Effector memory CD4-positive, alpha-beta T cell (primary cell): ENCODE measurements at regions not wholly inside any gene's neighbourhood (a gene's known extent, or its start where the extent isn't known, plus 50 kb on each side); places are given as distances from the start of the nearest gene placed in this dataset.

Experiments
- DNase-seq, 3 donors: peaks; one replicate each; pipeline ENCODE4 v3.0.0-alpha.2; 2020
- H3K27ac ChIP-seq: 2 replicates; pipeline ENCODE4 v1.7.0; 2013; ENCODE audit warnings: mild to moderate bottlenecking, low read length, moderate library complexity; ENCODE audit not compliant: insufficient read depth, poor library complexity, severe bottlenecking
- H3K27me3 ChIP-seq: replicated peaks from 2 replicates; pipeline ENCODE4 v1.7.0; 2013; ENCODE audit warnings: mild to moderate bottlenecking, low read length; ENCODE audit not compliant: insufficient read depth, control insufficient read depth, poor library complexity, severe bottlenecking
- H3K36me3 ChIP-seq: 2 replicates; pipeline ENCODE4 v1.7.0; 2013; ENCODE audit warnings: mild to moderate bottlenecking, low read length, moderate library complexity; ENCODE audit not compliant: control insufficient read depth, insufficient read depth
- H3K4me1 ChIP-seq: 2 replicates; pipeline ENCODE4 v1.7.0; 2013; ENCODE audit warnings: low read length, mild to moderate bottlenecking; ENCODE audit not compliant: control insufficient read depth, insufficient read depth, poor library complexity, severe bottlenecking
- H3K4me3 ChIP-seq: 2 replicates; pipeline ENCODE4 v1.7.0; 2013; ENCODE audit warnings: low read length, low read depth, mild to moderate bottlenecking; ENCODE audit not compliant: insufficient read depth, poor library complexity, severe bottlenecking
- H3K9me3 ChIP-seq: 2 replicates; pipeline ENCODE4 v1.7.0; 2013; ENCODE audit warnings: mild to moderate bottlenecking, low read length, moderate library complexity; ENCODE audit not compliant: control insufficient read depth

GRCh38 chr13:57784633-57785032 lies 153.1 kb downstream of the PCDH17 start:
- DNase-seq: no peak
- H3K4me1 ChIP-seq: no peaks in the 10 kb centered on the region
- no peak overlapping the region for H3K27ac ChIP-seq
- H3K4me3 ChIP-seq: no peak overlapping the region
- no peaks in the 10 kb centered on the region for H3K27me3 ChIP-seq
- H3K9me3 ChIP-seq: no peaks in the 10 kb centered on the region
- H3K36me3 ChIP-seq: no peaks in the 10 kb centered on the region

- no peak for DNase-seq
- no peaks in the 10 kb centered on the region for H3K9me3 ChIP-seq
- no peaks in the 10 kb centered on the region for H3K27me3 ChIP-seq
- no peaks in the 10 kb centered on the region for H3K4me1 ChIP-seq
- H3K36me3 ChIP-seq: no peaks in the 10 kb centered on the region
- no peak overlapping the region for H3K4me3 ChIP-seq
- H3K27ac ChIP-seq: no peak overlapping the region
Measured at GRCh38 chr13:57787058-57787791, 155.7 kb downstream of the PCDH17 start.

DNA sequence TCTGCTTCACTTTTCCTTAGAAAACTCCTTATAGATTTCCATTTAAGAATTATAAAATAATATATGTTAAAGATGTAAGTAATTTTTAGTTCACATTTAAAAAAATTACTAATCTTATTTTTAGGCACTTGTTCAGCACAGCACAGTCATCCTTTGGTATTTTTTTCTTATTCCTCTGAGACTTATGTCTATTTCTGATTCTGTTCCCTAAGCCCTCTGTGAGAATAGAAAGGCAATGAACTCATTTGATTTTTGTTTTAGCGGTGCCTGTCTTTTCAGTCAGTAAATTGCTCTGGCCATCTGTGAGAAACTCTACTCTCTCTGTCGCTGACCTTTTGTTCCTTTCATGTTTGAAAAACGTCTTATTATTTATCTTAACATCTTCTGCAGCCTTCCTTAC lies 168.1 kb downstream of the PCDH17 start:
- H3K9me3 ChIP-seq: no peaks in the 10 kb centered on the region
- DNase-seq: no peak
- no peak overlapping the region for H3K27ac ChIP-seq
- H3K36me3 ChIP-seq: no peaks in the 10 kb centered on the region
- H3K27me3 ChIP-seq: no peaks in the 10 kb centered on the region
- no peaks in the 10 kb centered on the region for H3K4me1 ChIP-seq
- no peak overlapping the region for H3K4me3 ChIP-seq

DNA sequence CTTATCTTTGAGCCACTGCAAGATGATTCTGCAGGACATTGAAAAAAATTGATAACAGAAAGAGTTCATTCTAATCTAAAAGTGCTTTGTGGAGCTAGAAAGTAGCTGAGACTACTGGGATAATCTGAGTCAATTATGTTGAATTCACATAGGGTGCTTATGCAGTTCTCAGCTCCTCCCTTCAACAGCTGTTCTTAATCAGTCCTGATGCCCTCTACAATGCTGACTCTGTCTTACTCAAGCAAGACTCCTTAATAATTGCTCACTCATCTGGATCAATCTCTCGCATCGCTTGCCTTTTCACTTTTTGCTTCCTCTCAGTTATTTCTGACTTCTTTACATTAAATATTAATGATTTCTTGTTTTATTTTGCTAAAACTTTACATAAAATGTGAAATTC lies 182.1 kb downstream of the PCDH17 start:
- Histone ChIP-seq H3K27ac (no peak overlapping the region), H3K4me3 (no peak overlapping the region), H3K9me3 (no peaks in the 10 kb centered on the region), H3K36me3 (no peaks in the 10 kb centered on the region), H3K4me1 (no peaks in the 10 kb centered on the region), H3K27me3 (no peaks in the 10 kb centered on the region)
- no peak for DNase-seq

DNA sequence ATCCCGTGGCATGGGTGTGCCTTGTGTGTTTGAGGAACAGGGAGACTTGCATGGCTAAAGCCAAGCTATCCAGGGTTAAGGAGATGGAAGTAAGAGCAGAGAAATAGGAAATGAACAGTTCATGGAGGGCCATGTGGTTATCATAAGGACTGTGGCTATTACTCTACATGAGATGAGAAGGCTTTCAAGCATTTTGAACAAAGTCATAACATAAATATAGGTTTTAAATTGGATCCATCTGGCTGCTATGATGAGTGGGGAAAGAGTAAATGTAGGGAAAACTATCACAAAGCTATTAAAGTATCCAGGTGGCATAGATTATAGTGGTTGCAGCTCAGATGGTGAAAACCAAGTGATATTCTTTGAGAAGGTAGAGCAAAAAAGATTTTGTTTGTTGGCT lies 184.1 kb downstream of the PCDH17 start:
- no peak for DNase-seq
- no peak overlapping the region for H3K4me3 ChIP-seq
- no peaks in the 10 kb centered on the region for H3K27me3 ChIP-seq
- no peaks in the 10 kb centered on the region for H3K9me3 ChIP-seq
- no peaks in the 10 kb centered on the region for H3K36me3 ChIP-seq
- H3K4me1 ChIP-seq: no peaks in the 10 kb centered on the region
- H3K27ac ChIP-seq: no peak overlapping the region

DNA sequence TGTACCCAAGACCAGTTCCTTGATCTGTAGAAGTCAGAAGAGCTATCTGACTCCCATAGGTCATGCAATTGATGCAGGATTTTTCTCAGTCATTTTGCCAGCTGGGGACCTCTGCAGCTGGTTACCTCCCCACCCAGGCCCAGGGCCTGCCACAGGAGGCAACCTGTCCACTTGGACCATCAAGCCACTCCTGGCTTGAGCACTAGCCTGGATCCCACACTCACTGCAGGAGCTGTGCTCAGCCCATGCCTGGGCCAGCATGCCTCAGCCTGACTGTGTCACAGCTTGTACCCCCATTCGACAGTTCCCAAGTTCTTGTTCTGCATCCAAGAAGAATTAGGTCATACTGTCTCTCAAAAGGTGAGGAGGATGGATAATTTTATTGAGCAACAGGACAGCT lies 189.4 kb downstream of the PCDH17 start:
- DNase-seq: no peak
- Histone ChIP-seq H3K36me3 (no peaks in the 10 kb centered on the region), H3K4me3 (no peak overlapping the region), H3K27me3 (no peaks in the 10 kb centered on the region), H3K27ac (no peak overlapping the region), H3K9me3 (no peaks in the 10 kb centered on the region), H3K4me1 (no peaks in the 10 kb centered on the region)

DNA sequence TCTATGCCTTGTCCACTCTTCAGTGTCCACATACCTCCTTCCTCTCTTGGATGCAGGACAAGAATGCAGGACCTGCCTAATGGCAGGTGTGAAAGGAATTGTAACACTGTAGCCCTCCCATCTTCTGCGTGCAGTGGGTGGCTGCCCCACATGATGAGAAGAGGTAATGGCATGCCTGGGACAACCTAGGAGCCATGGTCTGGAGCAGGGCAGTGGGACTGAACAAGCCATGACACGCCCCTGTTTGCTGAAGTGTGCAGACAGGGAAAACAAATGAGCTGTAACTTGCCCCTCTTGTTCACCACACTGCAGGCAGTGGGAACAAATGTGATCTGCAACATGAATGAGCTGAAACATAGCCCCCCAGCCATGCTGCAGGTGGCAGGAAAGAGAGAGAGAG lies 192.2 kb downstream of the PCDH17 start:
- H3K9me3 ChIP-seq: no peaks in the 10 kb centered on the region
- H3K4me1 ChIP-seq: no peaks in the 10 kb centered on the region
- H3K27me3 ChIP-seq: no peaks in the 10 kb centered on the region
- no peak overlapping the region for H3K27ac ChIP-seq
- no peaks in the 10 kb centered on the region for H3K36me3 ChIP-seq
- no peak for DNase-seq
- no peak overlapping the region for H3K4me3 ChIP-seq

DNA sequence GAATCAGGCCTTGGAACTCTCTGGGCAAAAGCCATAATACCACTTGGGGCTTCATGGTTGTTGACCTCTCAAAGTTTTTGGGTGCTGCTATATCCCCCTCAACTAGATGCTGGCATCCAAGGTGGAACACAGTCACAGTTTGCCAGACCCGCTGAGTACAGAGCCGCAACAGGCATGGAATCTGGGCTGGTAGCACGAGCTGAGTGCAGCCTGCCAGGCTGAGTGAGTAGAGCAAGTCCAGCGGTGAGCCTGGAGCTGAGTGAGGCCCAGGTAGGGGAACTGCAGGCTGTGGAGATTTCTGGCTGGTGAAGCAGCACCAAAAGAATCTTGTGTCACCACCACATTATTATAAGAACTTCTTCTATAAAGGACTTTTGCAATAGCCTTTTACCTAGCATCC lies 192.6 kb downstream of the PCDH17 start:
- H3K4me1 ChIP-seq: no peaks in the 10 kb centered on the region
- H3K36me3 ChIP-seq: no peaks in the 10 kb centered on the region
- no peak overlapping the region for H3K27ac ChIP-seq
- H3K27me3 ChIP-seq: no peaks in the 10 kb centered on the region
- no peaks in the 10 kb centered on the region for H3K9me3 ChIP-seq
- H3K4me3 ChIP-seq: no peak overlapping the region
- no peak for DNase-seq

- Histone ChIP-seq H3K4me1 (no peaks in the 10 kb centered on the region), H3K27me3 (no peaks in the 10 kb centered on the region), H3K4me3 (no peak overlapping the region), H3K36me3 (no peaks in the 10 kb centered on the region), H3K27ac (no peak overlapping the region), H3K9me3 (no peaks in the 10 kb centered on the region)
- DNase-seq: no peak
Measured at GRCh38 chr13:57825066-57825465, 193.5 kb downstream of the PCDH17 start.

- no peak for DNase-seq
- H3K4me3 ChIP-seq: no peak overlapping the region
- H3K4me1 ChIP-seq: no peaks in the 10 kb centered on the region
- no peaks in the 10 kb centered on the region for H3K27me3 ChIP-seq
- no peak overlapping the region for H3K27ac ChIP-seq
- H3K36me3 ChIP-seq: no peaks in the 10 kb centered on the region
- no peaks in the 10 kb centered on the region for H3K9me3 ChIP-seq
Measured at GRCh38 chr13:57829496-57829895, 198.0 kb downstream of the PCDH17 start.
